AG10803 (cell line): ENCODE measurements at regions not wholly inside any gene's neighbourhood (a gene's known extent, or its start where the extent isn't known, plus 50 kb on each side); places are given as distances from the start of the nearest gene placed in this dataset.
A peak's percentile ranks its signal among the peaks of the same experiment; 100 is the strongest.

ENCODE experiments used
- DNase-seq: peaks from one replicate; pipeline ENCODE4 v3.0.0; 2010; ENCODE audit warnings: low read depth
- H3K4me3 ChIP-seq: 2 replicates; pipeline ENCODE4 v1.5.1; 2011; ENCODE audit warnings: mild to moderate bottlenecking, low read length, control low read depth
- CTCF ChIP-seq: conservative IDR thresholded peaks from 2 replicates; pipeline ENCODE4 v1.5.1; 2011; ENCODE audit warnings: mild to moderate bottlenecking, low read length, control low read depth, inconsistent platforms

- H3K4me3 ChIP-seq: no peak overlapping the region
- DNase-seq: no peak
- TF ChIP-seq CTCF: no peak
Measured at GRCh38 chr3:56867671-56868070, 65.9 kb upstream of the ARHGEF3 start.

GRCh38 chr3:56864918-56865524, 63.3 kb upstream of the ARHGEF3 start:
- no peak for DNase-seq
- no peak overlapping the region for H3K4me3 ChIP-seq
- no peak for TF ChIP-seq CTCF

GRCh38 chr3:56864090-56864489, 62.3 kb upstream of the ARHGEF3 start:
- no peak for TF ChIP-seq CTCF
- no peak overlapping the region for H3K4me3 ChIP-seq
- DNase-seq: no peak

- H3K4me3 ChIP-seq: no peak overlapping the region
- no peak for TF ChIP-seq CTCF
- DNase-seq: peak; percentile 33
Measured at GRCh38 chr3:56862352-56863062, 60.8 kb upstream of the ARHGEF3 start.

- no peak for TF ChIP-seq CTCF
- no peak overlapping the region for H3K4me3 ChIP-seq
- DNase-seq: no peak
Measured at GRCh38 chr3:56861511-56861910, 59.8 kb upstream of the ARHGEF3 start.

- no peak for TF ChIP-seq CTCF
- no peak overlapping the region for H3K4me3 ChIP-seq
- no peak for DNase-seq
Measured at GRCh38 chr3:56860939-56861338, 59.2 kb upstream of the ARHGEF3 start.

- H3K4me3 ChIP-seq: no peak overlapping the region
- no peak for TF ChIP-seq CTCF
- DNase-seq: no peak
Measured at GRCh38 chr3:56860351-56860750, 58.6 kb upstream of the ARHGEF3 start.
